ENCODE measurements at regions not wholly inside any gene's neighbourhood (a gene's known extent, or its start where the extent isn't known, plus 50 kb on each side); places are given as distances from the start of the nearest gene placed in this dataset.

DNA sequence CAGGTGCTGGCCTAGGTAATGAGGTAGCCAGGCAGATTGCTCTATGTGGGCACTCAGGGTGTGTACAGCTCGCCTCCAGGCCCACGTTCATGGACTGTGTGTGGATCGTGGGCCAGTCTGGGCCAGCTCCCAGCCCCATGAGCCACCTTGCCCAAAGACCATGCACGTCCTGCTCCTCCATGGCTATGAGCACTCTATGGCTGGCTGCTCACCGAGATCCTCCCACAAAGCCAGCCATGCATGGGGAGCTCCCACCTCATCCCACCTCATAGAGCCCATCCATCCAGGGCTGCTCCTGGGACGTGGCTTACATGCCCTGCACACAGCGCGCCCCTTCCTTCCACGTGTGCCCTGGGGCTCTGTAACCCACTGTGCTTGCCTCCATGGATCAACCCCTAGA, 262.5 kb upstream of the IRX1 start:
- TF ChIP-seq, protein P1, sequence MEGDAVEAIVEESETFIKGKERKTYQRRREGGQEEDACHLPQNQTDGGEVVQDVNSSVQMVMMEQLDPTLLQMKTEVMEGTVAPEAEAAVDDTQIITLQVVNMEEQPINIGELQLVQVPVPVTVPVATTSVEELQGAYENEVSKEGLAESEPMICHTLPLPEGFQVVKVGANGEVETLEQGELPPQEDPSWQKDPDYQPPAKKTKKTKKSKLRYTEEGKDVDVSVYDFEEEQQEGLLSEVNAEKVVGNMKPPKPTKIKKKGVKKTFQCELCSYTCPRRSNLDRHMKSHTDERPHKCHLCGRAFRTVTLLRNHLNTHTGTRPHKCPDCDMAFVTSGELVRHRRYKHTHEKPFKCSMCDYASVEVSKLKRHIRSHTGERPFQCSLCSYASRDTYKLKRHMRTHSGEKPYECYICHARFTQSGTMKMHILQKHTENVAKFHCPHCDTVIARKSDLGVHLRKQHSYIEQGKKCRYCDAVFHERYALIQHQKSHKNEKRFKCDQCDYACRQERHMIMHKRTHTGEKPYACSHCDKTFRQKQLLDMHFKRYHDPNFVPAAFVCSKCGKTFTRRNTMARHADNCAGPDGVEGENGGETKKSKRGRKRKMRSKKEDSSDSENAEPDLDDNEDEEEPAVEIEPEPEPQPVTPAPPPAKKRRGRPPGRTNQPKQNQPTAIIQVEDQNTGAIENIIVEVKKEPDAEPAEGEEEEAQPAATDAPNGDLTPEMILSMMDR (IDR thresholded peaks at IDR 0.05): no peak
- TF ChIP-seq POLR2A (IDR thresholded peaks at IDR 0.05) (no peak), POLR2AphosphoS5 (IDR thresholded peaks at IDR 0.05) (no peak)
